HFFc6 (cell line): ENCODE measurements at regions not wholly inside any gene's neighbourhood (a gene's known extent, or its start where the extent isn't known, plus 50 kb on each side); places are given as distances from the start of the nearest gene placed in this dataset.

ENCODE experiments used
- DNase-seq: peaks from one replicate; pipeline ENCODE4 v3.0.0-alpha.2; 2018
- H3K27ac Mint-ChIP-seq: 2 replicates; pipeline ENCODE4 v1.8.0; 2020; ENCODE audit warnings: mild to moderate bottlenecking, mixed read lengths
- H3K27me3 Mint-ChIP-seq: 2 replicates; pipeline ENCODE4 v1.8.0; 2021; ENCODE audit warnings: mild to moderate bottlenecking, moderate library complexity, mixed read lengths; ENCODE audit not compliant: insufficient read depth
- H3K36me3 Mint-ChIP-seq: 2 replicates; pipeline ENCODE4 v1.8.0; 2021; ENCODE audit warnings: low read depth, mixed read lengths
- H3K4me1 Mint-ChIP-seq: 2 replicates; pipeline ENCODE4 v1.8.0; 2020; ENCODE audit warnings: low read depth, mixed read lengths
- H3K4me3 Mint-ChIP-seq: 2 replicates; pipeline ENCODE4 v1.8.0; 2020; ENCODE audit warnings: mild to moderate bottlenecking, moderate library complexity, mixed read lengths
- H3K9me3 Mint-ChIP-seq: 2 replicates; pipeline ENCODE4 v1.8.0; 2020; ENCODE audit warnings: mild to moderate bottlenecking, mixed read lengths
- TF ChIP-seq, protein P1 (sequence below): fragments of 200-600 bp; sonication (generic); IDR thresholded peaks from 2 replicates; pipeline ENCODE4 v1.5.0; 2021; ENCODE audit warnings: antibody characterized with exemption, mild to moderate bottlenecking

- Mint-ChIP-seq H3K4me3 (no peak overlapping the region), H3K27ac (no peak overlapping the region), H3K4me1 (peaks cover 87% of the 10 kb centered on the region), H3K9me3 (peaks cover 7% of the 10 kb centered on the region; the same call in 1 of the 2 replicates), H3K36me3 (peaks cover 15% of the 10 kb centered on the region), H3K27me3 (peaks cover 1% of the 10 kb centered on the region; the same call in 1 of the 2 replicates)
- TF ChIP-seq, protein P1, sequence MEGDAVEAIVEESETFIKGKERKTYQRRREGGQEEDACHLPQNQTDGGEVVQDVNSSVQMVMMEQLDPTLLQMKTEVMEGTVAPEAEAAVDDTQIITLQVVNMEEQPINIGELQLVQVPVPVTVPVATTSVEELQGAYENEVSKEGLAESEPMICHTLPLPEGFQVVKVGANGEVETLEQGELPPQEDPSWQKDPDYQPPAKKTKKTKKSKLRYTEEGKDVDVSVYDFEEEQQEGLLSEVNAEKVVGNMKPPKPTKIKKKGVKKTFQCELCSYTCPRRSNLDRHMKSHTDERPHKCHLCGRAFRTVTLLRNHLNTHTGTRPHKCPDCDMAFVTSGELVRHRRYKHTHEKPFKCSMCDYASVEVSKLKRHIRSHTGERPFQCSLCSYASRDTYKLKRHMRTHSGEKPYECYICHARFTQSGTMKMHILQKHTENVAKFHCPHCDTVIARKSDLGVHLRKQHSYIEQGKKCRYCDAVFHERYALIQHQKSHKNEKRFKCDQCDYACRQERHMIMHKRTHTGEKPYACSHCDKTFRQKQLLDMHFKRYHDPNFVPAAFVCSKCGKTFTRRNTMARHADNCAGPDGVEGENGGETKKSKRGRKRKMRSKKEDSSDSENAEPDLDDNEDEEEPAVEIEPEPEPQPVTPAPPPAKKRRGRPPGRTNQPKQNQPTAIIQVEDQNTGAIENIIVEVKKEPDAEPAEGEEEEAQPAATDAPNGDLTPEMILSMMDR = no peak
- DNase-seq = no peak
Observed at GRCh38 chr11:35079611-35080010, 59.4 kb upstream of the CD44 start.

GRCh38 chr11:35082321-35083180, 56.4 kb upstream of the CD44 start:
- H3K4me1 Mint-ChIP-seq = peaks cover 95% of the 10 kb centered on the region
- H3K36me3 Mint-ChIP-seq = peaks cover 15% of the 10 kb centered on the region

DNA sequence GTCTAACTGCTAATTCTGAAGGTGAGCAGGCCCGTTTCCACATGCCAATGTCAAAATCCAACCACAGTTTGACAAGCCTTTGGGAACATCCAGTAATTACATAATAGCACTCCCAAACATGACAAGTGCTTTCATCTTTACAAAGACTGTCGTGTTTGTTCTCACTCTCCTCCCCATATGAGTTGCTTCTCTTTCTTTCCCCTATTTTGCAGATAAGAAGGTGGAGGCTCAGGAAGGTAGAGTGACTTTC, 55.9 kb upstream of the CD44 start:
- Mint-ChIP-seq H3K27ac (peak overlapping the region; percentile 99), H3K4me3 (peak overlapping the region; percentile 69), H3K9me3 (peaks cover 7% of the 10 kb centered on the region; the same call in 1 of the 2 replicates), H3K4me1 (peaks cover 95% of the 10 kb centered on the region), H3K27me3 (no peaks in the 10 kb centered on the region), H3K36me3 (peaks cover 15% of the 10 kb centered on the region)
- TF ChIP-seq, protein P1 = no peak
- no peak for DNase-seq

More at GRCh38 chr11:35082321-35083180, 56.4 kb upstream of the CD44 start:
- Mint-ChIP-seq H3K27me3 (no peaks in the 10 kb centered on the region), H3K27ac (peak overlapping the region; percentile 99), H3K9me3 (peaks cover 7% of the 10 kb centered on the region; the same call in 1 of the 2 replicates), H3K4me3 (peak overlapping the region; percentile 69)
- peak; percentile 85 for DNase-seq
- TF ChIP-seq, protein P1 = peak; percentile 6; the same call in 1 of the 2 replicates

GRCh38 chr11:35083431-35084238, 55.3 kb upstream of the CD44 start:
- Mint-ChIP-seq H3K27ac (peak overlapping the region; percentile 99), H3K4me1 (peaks cover 95% of the 10 kb centered on the region)

GRCh38 chr11:35084817-35085440, 54.0 kb upstream of the CD44 start:
- peaks cover 7% of the 10 kb centered on the region; the same call in 1 of the 2 replicates for H3K9me3 Mint-ChIP-seq
- DNase-seq = no peak
- H3K4me3 Mint-ChIP-seq = no peak overlapping the region; the same call in 1 of the 2 replicates
- peaks cover 87% of the 10 kb centered on the region for H3K4me1 Mint-ChIP-seq
- TF ChIP-seq, protein P1 = no peak
- peak overlapping the region; percentile 99 for H3K27ac Mint-ChIP-seq
- H3K36me3 Mint-ChIP-seq = peaks cover 15% of the 10 kb centered on the region
- H3K27me3 Mint-ChIP-seq = no peaks in the 10 kb centered on the region

More at GRCh38 chr11:35083431-35084238, 55.3 kb upstream of the CD44 start:
- Mint-ChIP-seq H3K9me3 (peaks cover 7% of the 10 kb centered on the region; the same call in 1 of the 2 replicates), H3K27me3 (no peaks in the 10 kb centered on the region), H3K36me3 (peaks cover 15% of the 10 kb centered on the region), H3K4me3 (peak overlapping the region; percentile 69)
- TF ChIP-seq, protein P1 = no peak
- DNase-seq = peak; percentile 100
